ENCODE measurements at regions not wholly inside any gene's neighbourhood (a gene's known extent, or its start where the extent isn't known, plus 50 kb on each side); places are given as distances from the start of the nearest gene placed in this dataset.

DNA sequence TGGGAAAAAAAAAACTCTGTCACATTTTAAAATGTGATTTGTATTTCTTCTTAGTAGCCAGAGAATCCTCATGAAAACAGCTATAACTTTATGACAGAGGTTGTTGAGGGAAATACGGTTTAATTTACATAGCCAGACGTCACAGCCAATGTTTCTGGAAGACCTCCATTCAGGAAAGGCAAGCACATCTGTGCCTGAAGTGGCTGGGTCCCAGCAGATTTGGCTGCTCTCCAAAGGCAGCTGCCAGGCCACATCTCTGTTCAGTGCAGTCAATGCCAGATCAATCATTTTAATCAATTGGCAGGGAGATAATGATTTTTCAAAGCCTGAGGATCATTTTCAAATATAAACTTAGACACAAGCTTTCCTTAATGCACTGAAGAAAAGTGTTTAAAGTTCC lies 86.5 kb upstream of the ZIC3 start:
- in situ Hi-C loops (cut with MboI) (no loop called here), intact Hi-C loops (cut with micrococcal nuclease; ENCODE audit: unreplicated experiment) (no loop called here)
- BruUV-seq (replicated peaks), result no TSS peak
- 0% methylated on average over 2 of the region's 2 CpGs for WGBS (ENCODE audit: insufficient coverage, insufficient replicate concordance, low lambda C conversion rate, missing lambda C conversion rate)
- H4K20me1 ChIP-seq (ENCODE audit: control insufficient read depth, insufficient read depth), result no peaks in the 10 kb centered on the region
- FAIRE-seq, result no peak
- H3K36me3 ChIP-seq (ENCODE audit: control insufficient read depth in 2 of 2, insufficient read depth in 2 of 2, low read length in 1 of 2), result no peaks in the 10 kb centered on the region
- H3K9me3 ChIP-seq (replicated peaks; ENCODE audit: control insufficient read depth, insufficient read depth, low read length), result no peaks in the 10 kb centered on the region
- ChIA-PET SMC1A (ENCODE audit: uncharacterized antibody, unreplicated experiment) (no interaction called here), POLR2A (no interaction called here), CTCF (no interaction called here), RAD21 (ENCODE audit: unreplicated experiment) (no interaction called here)
- no peak overlapping the region for H3K9ac ChIP-seq (ENCODE audit: control insufficient read depth, insufficient read depth, low read length)
- no peak for ATAC-seq
- no peak overlapping the region for H3K4me2 ChIP-seq (ENCODE audit: control insufficient read depth, insufficient read depth)
- H3K27ac ChIP-seq (ENCODE audit: control insufficient read depth, insufficient read depth), result no peak overlapping the region
- H2AFZ ChIP-seq (ENCODE audit: control insufficient read depth, low read depth, low read length), result no peak overlapping the region
- H3K27me3 ChIP-seq (replicated peaks in 1 of 2; ENCODE audit: control insufficient read depth in 2 of 2, insufficient read depth in 2 of 2, low read length in 1 of 2), result no peaks in the 10 kb centered on the region
- no peak overlapping the region for H3K4me3 ChIP-seq
- no peaks in the 10 kb centered on the region for H3K4me1 ChIP-seq (ENCODE audit: control insufficient read depth, insufficient read depth, low read length)
- H3K79me2 ChIP-seq (ENCODE audit: control insufficient read depth, insufficient read depth, low read length), result no peaks in the 10 kb centered on the region
- no peak for DNase-seq (ENCODE audit: low read depth, low spot score)
- no peak for TF ChIP-seq HCFC1 (IDR thresholded peaks at IDR 0.05; ENCODE audit: low read length)

DNA sequence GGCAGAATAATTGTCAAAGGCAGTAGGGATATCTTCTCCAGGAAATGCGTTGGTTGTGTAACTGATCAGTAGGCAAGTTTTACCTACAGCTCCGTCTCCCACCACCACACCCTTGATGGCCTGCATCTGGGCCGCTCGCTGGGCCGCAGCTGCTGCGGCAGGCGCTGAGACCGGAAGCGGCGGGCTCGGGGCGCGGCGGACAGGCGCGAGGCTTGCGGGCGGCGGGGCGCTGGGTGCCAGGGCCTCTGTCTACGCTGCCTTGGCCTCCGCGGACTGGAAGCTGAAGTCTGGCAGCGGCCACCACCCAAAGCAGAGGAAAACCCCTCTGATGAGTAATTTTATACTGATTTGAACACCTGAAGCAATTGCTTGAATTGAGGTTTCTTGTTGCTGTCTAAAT lies 124.2 kb upstream of the ZIC3 start:
- ChIA-PET RAD21 (ENCODE audit: unreplicated experiment) (no interaction called here), CTCF (no interaction called here), SMC1A (ENCODE audit: uncharacterized antibody, unreplicated experiment) (no interaction called here), POLR2A (no interaction called here)
- H3K27ac ChIP-seq (ENCODE audit: control insufficient read depth, insufficient read depth), result no peak overlapping the region
- in situ Hi-C loops (cut with MboI) (no loop called here), intact Hi-C loops (cut with micrococcal nuclease; ENCODE audit: unreplicated experiment) (no loop called here)
- FAIRE-seq (no peak), ATAC-seq (no peak), DNase-seq (ENCODE audit: low read depth, low spot score) (no peak)
- no peaks in the 10 kb centered on the region for H4K20me1 ChIP-seq (ENCODE audit: control insufficient read depth, insufficient read depth)
- no peaks in the 10 kb centered on the region for H3K9me3 ChIP-seq (replicated peaks; ENCODE audit: control insufficient read depth, insufficient read depth, low read length)
- no TSS peak for BruUV-seq (replicated peaks)
- H3K27me3 ChIP-seq (replicated peaks in 1 of 2; ENCODE audit: control insufficient read depth in 2 of 2, insufficient read depth in 2 of 2, low read length in 1 of 2), result no peaks in the 10 kb centered on the region
- TF ChIP-seq, protein P1, sequence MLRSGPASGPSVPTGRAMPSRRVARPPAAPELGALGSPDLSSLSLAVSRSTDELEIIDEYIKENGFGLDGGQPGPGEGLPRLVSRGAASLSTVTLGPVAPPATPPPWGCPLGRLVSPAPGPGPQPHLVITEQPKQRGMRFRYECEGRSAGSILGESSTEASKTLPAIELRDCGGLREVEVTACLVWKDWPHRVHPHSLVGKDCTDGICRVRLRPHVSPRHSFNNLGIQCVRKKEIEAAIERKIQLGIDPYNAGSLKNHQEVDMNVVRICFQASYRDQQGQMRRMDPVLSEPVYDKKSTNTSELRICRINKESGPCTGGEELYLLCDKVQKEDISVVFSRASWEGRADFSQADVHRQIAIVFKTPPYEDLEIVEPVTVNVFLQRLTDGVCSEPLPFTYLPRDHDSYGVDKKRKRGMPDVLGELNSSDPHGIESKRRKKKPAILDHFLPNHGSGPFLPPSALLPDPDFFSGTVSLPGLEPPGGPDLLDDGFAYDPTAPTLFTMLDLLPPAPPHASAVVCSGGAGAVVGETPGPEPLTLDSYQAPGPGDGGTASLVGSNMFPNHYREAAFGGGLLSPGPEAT (IDR thresholded peaks at IDR 0.05; ENCODE audit: low read depth), result no peak
- no peak for TF ChIP-seq RBBP5 (conservative IDR thresholded peaks at IDR 0.05)
- TF ChIP-seq, protein P2, sequence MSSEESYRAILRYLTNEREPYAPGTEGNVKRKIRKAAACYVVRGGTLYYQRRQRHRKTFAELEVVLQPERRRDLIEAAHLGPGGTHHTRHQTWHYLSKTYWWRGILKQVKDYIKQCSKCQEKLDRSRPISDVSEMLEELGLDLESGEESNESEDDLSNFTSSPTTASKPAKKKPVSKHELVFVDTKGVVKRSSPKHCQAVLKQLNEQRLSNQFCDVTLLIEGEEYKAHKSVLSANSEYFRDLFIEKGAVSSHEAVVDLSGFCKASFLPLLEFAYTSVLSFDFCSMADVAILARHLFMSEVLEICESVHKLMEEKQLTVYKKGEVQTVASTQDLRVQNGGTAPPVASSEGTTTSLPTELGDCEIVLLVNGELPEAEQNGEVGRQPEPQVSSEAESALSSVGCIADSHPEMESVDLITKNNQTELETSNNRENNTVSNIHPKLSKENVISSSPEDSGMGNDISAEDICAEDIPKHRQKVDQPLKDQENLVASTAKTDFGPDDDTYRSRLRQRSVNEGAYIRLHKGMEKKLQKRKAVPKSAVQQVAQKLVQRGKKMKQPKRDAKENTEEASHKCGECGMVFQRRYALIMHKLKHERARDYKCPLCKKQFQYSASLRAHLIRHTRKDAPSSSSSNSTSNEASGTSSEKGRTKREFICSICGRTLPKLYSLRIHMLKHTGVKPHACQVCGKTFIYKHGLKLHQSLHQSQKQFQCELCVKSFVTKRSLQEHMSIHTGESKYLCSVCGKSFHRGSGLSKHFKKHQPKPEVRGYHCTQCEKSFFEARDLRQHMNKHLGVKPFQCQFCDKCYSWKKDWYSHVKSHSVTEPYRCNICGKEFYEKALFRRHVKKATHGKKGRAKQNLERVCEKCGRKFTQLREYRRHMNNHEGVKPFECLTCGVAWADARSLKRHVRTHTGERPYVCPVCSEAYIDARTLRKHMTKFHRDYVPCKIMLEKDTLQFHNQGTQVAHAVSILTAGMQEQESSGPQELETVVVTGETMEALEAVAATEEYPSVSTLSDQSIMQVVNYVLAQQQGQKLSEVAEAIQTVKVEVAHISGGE (CRISPR knock-in tag; IDR thresholded peaks at IDR 0.05), result no peak
- H3K9ac ChIP-seq (ENCODE audit: control insufficient read depth, insufficient read depth, low read length), result no peak overlapping the region
- H3K4me1 ChIP-seq (ENCODE audit: control insufficient read depth, insufficient read depth, low read length), result no peaks in the 10 kb centered on the region
- H3K4me3 ChIP-seq, result no peak overlapping the region
- no peaks in the 10 kb centered on the region for H3K79me2 ChIP-seq (ENCODE audit: control insufficient read depth, insufficient read depth, low read length)
- H3K4me2 ChIP-seq (ENCODE audit: control insufficient read depth, insufficient read depth), result no peak overlapping the region
- no peaks in the 10 kb centered on the region for H3K36me3 ChIP-seq (ENCODE audit: control insufficient read depth in 2 of 2, insufficient read depth in 2 of 2, low read length in 1 of 2)
- 61% methylated on average over 11 of the region's 24 CpGs for WGBS (ENCODE audit: insufficient coverage, insufficient replicate concordance, low lambda C conversion rate, missing lambda C conversion rate)
- no peak overlapping the region for H2AFZ ChIP-seq (ENCODE audit: control insufficient read depth, low read depth, low read length)
